ENCODE measurements at regions not wholly inside any gene's neighbourhood (a gene's known extent, or its start where the extent isn't known, plus 50 kb on each side); places are given as distances from the start of the nearest gene placed in this dataset.

DNA sequence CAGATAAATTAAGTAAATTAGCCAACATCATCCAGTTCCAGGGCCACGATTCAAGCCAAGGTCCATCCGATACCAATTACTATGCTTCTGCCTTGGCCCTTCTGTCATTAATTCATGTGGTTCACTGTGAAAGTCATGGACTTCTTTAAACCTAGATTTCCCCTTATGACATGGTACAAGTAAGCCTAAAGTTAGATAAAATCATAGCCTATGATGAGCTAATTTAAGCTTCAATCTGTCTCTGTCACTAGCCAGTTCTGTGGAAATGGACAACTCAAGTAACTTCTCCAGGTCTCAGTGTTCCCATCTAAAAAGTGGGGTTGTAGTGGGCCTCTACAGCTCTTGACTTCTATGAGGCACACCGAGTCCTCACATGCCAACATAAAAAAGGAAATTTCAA lies 225.5 kb upstream of the MARCKS start:
- Histone ChIP-seq H3K36me3 (no peaks in the 10 kb centered on the region), H3K9me3 (ENCODE audit: severe bottlenecking) (no peaks in the 10 kb centered on the region), H3K27ac (no peak overlapping the region), H3K4me3 (ENCODE audit: low read depth, low read length) (no peak overlapping the region), H3K27me3 (ENCODE audit: insufficient read depth, low read depth, severe bottlenecking) (no peaks in the 10 kb centered on the region)
- DNase-seq = no peak
- TF ChIP-seq, protein P1, sequence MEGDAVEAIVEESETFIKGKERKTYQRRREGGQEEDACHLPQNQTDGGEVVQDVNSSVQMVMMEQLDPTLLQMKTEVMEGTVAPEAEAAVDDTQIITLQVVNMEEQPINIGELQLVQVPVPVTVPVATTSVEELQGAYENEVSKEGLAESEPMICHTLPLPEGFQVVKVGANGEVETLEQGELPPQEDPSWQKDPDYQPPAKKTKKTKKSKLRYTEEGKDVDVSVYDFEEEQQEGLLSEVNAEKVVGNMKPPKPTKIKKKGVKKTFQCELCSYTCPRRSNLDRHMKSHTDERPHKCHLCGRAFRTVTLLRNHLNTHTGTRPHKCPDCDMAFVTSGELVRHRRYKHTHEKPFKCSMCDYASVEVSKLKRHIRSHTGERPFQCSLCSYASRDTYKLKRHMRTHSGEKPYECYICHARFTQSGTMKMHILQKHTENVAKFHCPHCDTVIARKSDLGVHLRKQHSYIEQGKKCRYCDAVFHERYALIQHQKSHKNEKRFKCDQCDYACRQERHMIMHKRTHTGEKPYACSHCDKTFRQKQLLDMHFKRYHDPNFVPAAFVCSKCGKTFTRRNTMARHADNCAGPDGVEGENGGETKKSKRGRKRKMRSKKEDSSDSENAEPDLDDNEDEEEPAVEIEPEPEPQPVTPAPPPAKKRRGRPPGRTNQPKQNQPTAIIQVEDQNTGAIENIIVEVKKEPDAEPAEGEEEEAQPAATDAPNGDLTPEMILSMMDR (IDR thresholded peaks at IDR 0.05; ENCODE audit: low read depth, low read length) = no peak

- H3K9me3 ChIP-seq (ENCODE audit: severe bottlenecking) = no peaks in the 10 kb centered on the region
- no peaks in the 10 kb centered on the region for H3K27me3 ChIP-seq (ENCODE audit: insufficient read depth, low read depth, severe bottlenecking)
- H3K4me3 ChIP-seq (ENCODE audit: low read depth, low read length) = no peak overlapping the region
- no peak overlapping the region for H3K27ac ChIP-seq
- TF ChIP-seq, protein P1 (IDR thresholded peaks at IDR 0.05; ENCODE audit: low read depth, low read length) = no peak
- DNase-seq = no peak
- H3K36me3 ChIP-seq = no peaks in the 10 kb centered on the region
Observed at GRCh38 chr6:113632220-113632864, 224.8 kb upstream of the MARCKS start.

DNA sequence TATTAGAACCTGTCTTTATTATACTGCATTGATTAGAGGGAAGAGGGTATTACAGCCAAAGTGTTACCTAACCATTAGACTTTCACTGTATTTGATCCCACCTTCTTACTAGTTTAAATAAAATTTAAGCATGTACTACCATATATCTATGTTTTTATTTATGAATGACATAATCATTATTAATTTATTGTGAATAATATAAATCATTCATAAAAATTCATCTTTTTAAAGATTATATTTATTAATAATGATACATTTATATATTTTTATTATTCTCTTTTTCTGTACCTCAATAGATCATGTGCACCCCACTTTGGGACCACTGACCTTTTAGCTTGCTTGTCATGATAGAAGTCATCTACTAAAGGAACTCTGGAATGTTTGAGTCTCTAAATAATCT lies 223.5 kb upstream of the MARCKS start:
- H3K9me3 ChIP-seq (ENCODE audit: severe bottlenecking) = no peaks in the 10 kb centered on the region
- no peak overlapping the region for H3K4me3 ChIP-seq (ENCODE audit: low read depth, low read length)
- H3K36me3 ChIP-seq = no peaks in the 10 kb centered on the region
- no peaks in the 10 kb centered on the region for H3K27me3 ChIP-seq (ENCODE audit: insufficient read depth, low read depth, severe bottlenecking)
- TF ChIP-seq, protein P1 (IDR thresholded peaks at IDR 0.05; ENCODE audit: low read depth, low read length) = no peak
- DNase-seq = no peak
- H3K27ac ChIP-seq = no peak overlapping the region

GRCh38 chr6:113634352-113635163 lies 222.6 kb upstream of the MARCKS start:
- Histone ChIP-seq H3K27ac (no peak overlapping the region), H3K9me3 (ENCODE audit: severe bottlenecking) (no peaks in the 10 kb centered on the region), H3K36me3 (no peaks in the 10 kb centered on the region), H3K4me3 (ENCODE audit: low read depth, low read length) (no peak overlapping the region), H3K27me3 (ENCODE audit: insufficient read depth, low read depth, severe bottlenecking) (no peaks in the 10 kb centered on the region)
- DNase-seq = no peak
- TF ChIP-seq, protein P1 (IDR thresholded peaks at IDR 0.05; ENCODE audit: low read depth, low read length) = no peak

GRCh38 chr6:113635222-113635986 lies 221.7 kb upstream of the MARCKS start:
- TF ChIP-seq, protein P1 (IDR thresholded peaks at IDR 0.05; ENCODE audit: low read depth, low read length) = no peak
- Histone ChIP-seq H3K9me3 (ENCODE audit: severe bottlenecking) (no peaks in the 10 kb centered on the region), H3K4me3 (ENCODE audit: low read depth, low read length) (no peak overlapping the region), H3K36me3 (no peaks in the 10 kb centered on the region), H3K27me3 (ENCODE audit: insufficient read depth, low read depth, severe bottlenecking) (no peaks in the 10 kb centered on the region), H3K27ac (no peak overlapping the region)
- DNase-seq = no peak

Data from WERI-Rb-1 (cell line).